Choroid plexus epithelial cell (primary cell): ENCODE measurements at regions not wholly inside any gene's neighbourhood (a gene's known extent, or its start where the extent isn't known, plus 50 kb on each side); places are given as distances from the start of the nearest gene placed in this dataset.

Experiments
- DNase-seq: peaks from one replicate; pipeline ENCODE4 v3.0.0-alpha.2; 2010; ENCODE audit warnings: low read depth
- H3K4me3 ChIP-seq: 2 replicates; pipeline ENCODE4 v1.5.1; 2011; ENCODE audit warnings: low read depth, mild to moderate bottlenecking, control low read depth, low read length, moderate library complexity
- CTCF ChIP-seq: conservative IDR thresholded peaks from 2 replicates; pipeline ENCODE4 v1.5.1; 2011; ENCODE audit warnings: low read depth, mild to moderate bottlenecking, control low read depth, inconsistent platforms, low read length, moderate library complexity

- no peak for TF ChIP-seq CTCF
- DNase-seq: no peak
- H3K4me3 ChIP-seq: no peak overlapping the region
These were observed 700.7 kb downstream of the RNF144B start for GRCh38 chr6:19087897-19088296.

GRCh38 chr6:19100752-19101151 lies 713.6 kb downstream of the RNF144B start:
- H3K4me3 ChIP-seq: no peak overlapping the region
- DNase-seq: no peak
- TF ChIP-seq CTCF: no peak

- no peak overlapping the region for H3K4me3 ChIP-seq
- DNase-seq: no peak
- no peak for TF ChIP-seq CTCF
These were observed 715.8 kb downstream of the RNF144B start for GRCh38 chr6:19102936-19103335.

GRCh38 chr6:19107468-19107867 lies 720.3 kb downstream of the RNF144B start:
- no peak for TF ChIP-seq CTCF
- H3K4me3 ChIP-seq: no peak overlapping the region
- no peak for DNase-seq

- TF ChIP-seq CTCF: no peak
- no peak overlapping the region for H3K4me3 ChIP-seq
- DNase-seq: no peak
These were observed 715.6 kb upstream of the ID4 start for GRCh38 chr6:19121521-19121920.

GRCh38 chr6:19127081-19127480 lies 710.1 kb upstream of the ID4 start:
- H3K4me3 ChIP-seq: no peak overlapping the region
- DNase-seq: no peak
- TF ChIP-seq CTCF: no peak

GRCh38 chr6:19128701-19129100 lies 708.5 kb upstream of the ID4 start:
- TF ChIP-seq CTCF: no peak
- no peak overlapping the region for H3K4me3 ChIP-seq
- no peak for DNase-seq
